Endothelial cell of hepatic sinusoid (primary cell): ENCODE measurements at regions not wholly inside any gene's neighbourhood (a gene's known extent, or its start where the extent isn't known, plus 50 kb on each side); places are given as distances from the start of the nearest gene placed in this dataset.

Experiments used
- in situ Hi-C: cut with HindIII; loops from 2 replicates; pipeline ENCODE4 v1.10.0; 2017; ENCODE audit warnings: low sequenced_read_pairs

DNA sequence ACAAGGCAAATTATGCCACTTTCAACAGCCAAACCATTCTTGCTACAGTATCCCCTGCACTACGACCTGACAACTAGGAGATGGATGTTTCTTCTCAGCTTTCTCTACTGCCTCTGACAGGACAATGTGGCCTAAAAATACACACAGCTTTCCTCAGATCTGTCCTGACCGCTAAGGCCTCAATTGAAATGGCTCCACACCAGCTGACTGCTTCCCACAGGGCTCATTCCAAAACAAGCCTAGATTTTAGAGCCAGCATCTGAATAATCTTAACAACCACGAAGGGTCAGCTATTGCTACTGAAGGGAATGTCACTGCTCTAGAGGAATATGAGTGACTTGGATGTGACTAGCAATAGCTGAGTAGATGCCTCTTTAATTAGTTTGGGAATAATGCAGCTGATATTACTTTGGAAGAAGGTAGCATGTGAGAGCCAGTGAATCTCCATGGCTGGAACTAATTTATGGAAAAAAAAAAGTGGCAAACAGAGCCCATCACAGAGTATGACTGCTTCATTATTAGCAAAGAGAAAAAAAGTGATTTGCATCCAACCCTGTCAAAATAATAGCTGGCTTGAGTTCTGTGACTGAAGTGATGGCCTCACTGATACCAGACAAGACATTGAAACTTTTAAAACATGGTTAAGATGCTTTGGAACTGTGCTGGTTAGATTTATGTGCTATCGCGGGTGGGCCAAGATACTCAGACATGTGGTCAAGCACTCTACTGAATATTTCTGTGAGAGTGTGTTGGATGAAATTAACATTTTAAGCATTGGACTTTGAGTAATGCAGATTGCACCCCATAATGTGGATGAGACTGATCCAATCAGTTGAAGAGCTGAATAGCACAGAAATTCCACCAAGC is 450.2 kb downstream of the NR2F1-AS1 start:
- in situ Hi-C loops = no loop called here

DNA sequence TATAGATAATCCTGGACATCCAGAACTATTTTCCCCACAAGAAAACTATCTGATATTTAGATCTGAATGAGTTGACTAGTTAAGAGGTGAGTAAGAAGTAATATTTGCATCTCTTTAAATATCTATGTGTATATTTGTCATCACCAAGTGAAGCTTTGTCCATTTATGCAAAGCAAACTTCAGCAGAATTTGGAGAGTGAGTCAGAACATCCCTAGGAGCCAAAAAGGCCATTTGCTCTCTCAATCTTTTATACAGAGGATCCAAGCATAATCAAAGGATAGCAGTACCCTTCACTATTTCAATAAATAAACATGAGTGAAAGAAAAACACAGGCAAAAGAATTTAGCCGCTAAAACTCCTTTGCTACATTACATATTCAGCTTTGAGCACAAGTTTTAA is 454.4 kb downstream of the NR2F1-AS1 start:
- in situ Hi-C loops = loop anchor here (5.0 kb wide), 1 partner anchor 96 kb away; no protein-coding TSS in a partner anchor

DNA sequence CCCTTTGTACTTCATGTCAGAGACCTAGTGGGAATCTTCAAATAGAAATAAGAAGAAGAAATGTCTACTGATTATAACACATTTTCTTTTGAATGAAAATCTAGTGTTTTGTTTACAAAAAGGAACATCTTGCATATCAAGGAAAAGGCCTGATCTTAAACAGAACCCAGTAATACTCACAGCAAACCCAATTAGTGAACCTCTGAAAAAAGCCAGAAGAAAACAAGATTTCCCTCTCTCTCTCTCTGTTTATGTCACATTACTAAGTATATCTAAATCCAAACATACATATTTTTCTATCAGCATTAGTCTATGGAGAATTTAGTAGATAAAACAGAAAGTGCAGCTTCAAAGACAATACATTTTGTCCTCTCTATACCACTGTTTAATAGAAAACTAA is 457.9 kb downstream of the NR2F1-AS1 start:
- in situ Hi-C loops = no loop called here

DNA sequence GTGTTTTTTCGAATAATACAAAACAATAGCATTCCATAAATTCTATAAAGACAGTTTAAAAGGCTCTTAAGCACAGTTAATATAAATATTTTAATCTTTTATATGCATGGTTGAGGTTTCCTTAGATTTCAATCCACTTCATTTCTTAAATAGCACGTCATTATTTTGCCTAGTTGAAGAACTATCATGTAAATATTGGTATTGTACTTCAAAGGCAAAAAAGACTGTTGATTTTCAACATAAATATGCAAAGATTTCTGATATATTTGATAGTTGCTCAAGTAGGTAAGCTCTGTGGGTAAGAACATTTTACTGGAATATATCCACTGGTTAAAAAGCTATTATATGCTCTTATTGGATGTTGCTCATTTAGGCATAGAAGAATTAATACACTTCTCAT is 458.6 kb downstream of the NR2F1-AS1 start:
- in situ Hi-C loops = no loop called here

DNA sequence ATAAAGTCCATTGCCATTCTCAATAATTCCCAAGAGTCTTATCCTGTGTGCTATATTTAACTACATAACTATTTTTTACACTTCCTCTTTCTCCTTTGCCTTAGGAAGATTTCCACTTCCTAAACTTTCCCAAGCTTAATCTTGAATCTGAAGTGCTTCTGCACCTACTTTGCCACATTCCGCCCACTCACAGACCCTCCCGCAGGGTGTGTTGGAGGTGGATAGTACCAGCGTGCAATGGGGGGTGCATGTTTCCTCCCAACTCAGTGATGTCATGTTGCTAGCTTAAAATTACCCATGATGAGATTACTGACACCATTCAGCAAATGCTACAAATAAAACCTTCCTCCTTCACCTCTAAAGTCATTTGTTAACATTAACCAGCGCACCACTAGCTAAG is 460.2 kb downstream of the NR2F1-AS1 start:
- in situ Hi-C loops = no loop called here

DNA sequence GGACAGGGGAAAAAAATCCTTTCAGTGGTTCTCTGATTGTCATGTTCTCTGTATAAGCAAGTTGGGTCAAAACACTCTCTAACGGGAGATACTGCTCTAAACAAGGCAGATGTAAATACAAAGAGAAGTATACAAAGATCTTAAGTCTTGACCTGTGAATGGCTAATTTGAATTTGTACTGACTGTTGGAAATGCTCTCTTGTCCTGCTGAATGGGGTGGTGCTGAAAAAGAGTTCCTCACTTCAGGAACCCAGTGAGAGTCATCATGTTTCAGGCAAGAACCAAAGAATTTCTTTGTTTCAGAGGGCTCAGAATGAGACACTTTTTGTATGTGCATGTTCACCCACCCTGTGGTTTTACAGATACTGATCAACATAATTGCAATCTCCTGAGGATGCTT is 461.0 kb downstream of the NR2F1-AS1 start:
- in situ Hi-C loops = no loop called here

DNA sequence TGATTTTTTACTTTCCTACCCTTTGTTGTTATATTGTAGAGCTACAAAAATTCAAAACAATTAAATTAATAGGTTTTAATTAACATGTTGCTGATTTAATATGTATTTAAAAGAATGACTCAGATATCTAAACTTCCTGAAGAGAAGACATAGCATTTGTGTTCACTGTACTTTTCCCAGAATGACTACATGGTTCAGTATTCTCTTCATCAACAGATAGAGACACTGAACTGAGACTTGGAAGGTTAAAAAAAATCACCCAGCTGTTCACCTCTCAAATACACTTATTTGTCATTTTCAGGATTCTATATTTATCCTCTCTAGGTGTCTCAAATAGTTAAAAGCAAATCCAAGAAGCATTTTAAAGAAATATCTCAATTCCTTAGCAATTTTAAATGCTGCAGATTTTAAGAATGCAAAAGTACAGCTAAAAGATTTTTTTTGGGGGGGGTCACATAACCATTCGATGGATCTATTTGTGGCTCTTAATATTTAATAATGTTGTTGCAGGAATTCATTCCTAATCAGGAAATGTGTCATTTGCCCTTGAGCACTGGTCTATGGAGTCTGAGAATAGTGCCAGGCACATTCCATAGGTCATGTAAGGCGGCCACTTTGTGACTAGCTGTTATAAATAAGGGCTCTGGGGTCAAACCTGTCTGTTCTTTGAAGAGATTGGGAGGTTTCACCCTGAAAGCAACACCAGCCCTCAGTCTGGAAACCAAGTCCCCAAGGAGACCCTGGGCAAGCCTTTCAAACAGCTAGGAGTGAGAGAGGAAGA is 463.1 kb downstream of the NR2F1-AS1 start:
- in situ Hi-C loops = no loop called here

DNA sequence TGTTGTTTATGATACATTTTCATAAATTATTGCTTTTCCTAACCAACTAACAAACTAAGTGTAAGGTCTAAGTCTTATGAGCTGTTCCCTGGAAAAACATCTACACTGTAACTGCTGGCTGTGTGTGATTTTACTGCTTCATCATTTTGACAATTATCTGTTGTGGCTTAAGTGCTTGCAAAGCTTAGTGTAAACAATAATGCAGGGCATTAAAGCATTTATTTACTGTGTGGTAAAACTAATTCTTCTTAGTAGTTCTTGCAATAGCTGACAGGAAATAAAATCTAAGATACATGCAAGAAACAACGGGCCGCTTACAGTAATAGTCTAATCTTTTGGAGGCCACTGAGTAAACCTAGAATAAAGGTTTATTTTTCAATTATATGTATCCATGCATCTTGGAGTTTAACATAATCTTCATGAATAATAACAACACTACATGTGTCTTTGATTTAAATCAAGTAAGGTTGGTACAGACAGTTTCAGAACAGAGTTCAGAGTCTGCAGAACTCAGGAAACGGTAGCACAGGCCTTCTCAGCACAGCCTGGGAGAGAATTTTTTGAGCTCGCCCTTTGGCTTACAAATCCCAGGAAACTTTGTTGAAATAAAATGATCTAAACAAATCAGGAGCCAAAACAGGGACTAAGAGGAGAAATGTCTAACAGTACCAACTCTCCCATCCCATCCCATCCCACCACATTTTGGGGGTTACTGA is 473.1 kb downstream of the NR2F1-AS1 start:
- in situ Hi-C loops = no loop called here

DNA sequence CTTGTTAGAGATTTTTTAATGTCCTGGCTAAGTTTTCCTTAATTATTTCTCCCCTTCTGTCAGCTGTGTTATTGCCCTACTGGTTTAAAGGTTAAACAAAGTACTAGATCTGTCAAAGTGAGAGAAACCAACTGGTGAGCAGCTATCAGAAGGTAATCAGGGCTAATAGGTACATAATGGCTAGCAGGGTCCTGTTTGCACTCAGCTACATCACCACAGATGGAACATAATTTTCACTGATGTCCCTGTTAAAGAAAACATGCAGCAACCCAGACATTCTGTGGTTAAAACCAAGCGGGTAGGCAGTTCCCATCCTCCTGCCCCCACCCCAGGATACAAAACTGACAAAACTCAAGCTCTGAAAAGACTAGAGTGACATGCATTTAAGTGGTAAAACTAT is 473.9 kb downstream of the NR2F1-AS1 start:
- in situ Hi-C loops = no loop called here

DNA sequence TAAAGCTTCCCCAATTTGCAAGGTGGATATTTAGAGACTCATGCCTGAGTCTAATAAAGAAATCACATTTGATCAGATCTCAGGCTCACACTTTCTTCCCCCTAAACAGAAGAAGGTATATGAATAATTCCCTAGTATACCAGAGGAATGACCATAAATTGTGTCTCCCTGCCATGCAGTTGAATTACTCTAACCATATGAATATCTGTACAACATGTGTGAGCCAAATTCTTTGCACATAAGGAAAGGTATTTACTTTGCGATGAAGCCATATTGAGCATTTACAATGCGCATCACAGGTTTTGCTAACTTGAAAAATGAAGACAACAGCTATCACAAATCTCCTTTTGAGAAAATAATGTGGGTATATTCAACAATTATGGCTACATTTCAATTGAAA is 479.4 kb downstream of the NR2F1-AS1 start:
- in situ Hi-C loops = no loop called here

DNA sequence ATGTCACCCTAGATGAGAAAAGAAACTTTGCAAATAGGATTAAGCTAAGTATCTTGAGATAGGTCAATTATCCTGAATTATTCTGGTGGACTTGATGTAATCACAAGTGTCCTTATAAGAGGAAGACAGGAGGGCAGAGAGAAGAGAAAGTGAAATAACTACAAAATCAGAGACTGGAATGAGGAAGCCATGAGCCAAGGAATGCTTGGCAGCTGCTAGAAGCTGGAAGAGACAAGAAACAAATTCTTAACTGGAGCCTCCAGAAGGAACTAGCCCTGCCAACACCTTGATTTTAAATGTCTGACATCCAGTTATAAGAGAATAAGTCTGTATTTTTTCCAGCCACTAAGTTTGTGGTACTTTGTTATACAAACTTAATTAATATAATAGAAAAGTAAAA is 480.0 kb downstream of the NR2F1-AS1 start:
- in situ Hi-C loops = no loop called here

DNA sequence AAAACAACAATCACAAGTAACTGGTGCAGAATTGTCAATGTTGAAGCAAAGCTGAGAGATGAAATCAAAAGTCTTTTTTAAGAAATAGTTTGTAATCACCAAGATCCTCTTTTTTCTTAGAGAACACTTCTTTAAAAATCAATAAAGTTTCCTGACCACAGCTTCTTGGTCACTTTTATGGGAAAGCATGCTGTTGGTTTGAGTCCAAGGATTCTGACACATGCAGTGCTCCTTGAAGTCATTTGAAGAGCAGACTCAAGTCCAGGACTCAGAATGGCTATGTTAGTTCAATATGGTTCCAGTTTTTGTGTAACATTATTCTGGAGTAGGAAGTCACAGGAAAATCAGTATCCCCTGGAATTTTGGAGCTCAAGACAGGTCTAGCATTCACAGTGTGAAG is 480.6 kb downstream of the NR2F1-AS1 start:
- in situ Hi-C loops = no loop called here

DNA sequence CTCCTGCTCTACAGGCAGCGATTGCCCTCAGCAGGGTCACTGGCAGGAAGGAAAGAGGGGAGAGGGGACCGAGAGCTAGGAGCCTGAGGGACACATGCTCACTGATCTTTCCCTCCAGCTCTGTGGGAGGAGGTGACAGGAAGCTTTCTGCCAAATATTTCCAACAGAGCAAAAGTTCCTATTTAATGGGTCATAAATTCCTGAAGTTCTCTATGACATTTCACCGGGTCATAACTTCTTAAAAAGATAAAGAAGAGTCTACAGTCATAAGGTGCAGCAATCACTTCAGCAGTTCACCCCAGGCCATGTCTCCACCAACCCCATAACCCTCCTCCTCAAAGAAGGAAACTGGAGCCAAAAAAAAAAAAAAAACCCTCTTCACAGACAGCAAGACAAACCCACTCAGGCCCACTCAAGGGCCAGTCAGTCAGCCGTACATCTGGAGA is 481.1 kb downstream of the NR2F1-AS1 start:
- in situ Hi-C loops = no loop called here

DNA sequence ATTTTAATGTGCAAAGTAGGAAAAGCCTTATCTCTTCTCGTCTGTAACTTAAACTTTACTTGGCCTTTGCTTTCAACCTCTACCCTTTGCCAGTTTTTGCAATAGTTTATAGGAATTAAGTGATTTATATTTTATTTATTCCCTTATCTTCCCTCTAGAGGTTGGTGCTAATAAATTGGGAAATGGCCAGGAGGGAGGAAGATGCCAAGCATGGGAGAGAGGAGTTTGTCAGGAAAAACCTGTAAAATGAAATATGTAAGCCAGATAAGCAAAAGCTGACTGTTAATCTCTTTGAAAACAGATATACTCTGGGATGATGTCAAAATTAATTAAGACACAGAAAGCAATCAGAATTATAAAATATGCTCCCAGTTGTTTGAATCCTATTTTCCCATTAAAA is 484.5 kb downstream of the NR2F1-AS1 start:
- in situ Hi-C loops = no loop called here

DNA sequence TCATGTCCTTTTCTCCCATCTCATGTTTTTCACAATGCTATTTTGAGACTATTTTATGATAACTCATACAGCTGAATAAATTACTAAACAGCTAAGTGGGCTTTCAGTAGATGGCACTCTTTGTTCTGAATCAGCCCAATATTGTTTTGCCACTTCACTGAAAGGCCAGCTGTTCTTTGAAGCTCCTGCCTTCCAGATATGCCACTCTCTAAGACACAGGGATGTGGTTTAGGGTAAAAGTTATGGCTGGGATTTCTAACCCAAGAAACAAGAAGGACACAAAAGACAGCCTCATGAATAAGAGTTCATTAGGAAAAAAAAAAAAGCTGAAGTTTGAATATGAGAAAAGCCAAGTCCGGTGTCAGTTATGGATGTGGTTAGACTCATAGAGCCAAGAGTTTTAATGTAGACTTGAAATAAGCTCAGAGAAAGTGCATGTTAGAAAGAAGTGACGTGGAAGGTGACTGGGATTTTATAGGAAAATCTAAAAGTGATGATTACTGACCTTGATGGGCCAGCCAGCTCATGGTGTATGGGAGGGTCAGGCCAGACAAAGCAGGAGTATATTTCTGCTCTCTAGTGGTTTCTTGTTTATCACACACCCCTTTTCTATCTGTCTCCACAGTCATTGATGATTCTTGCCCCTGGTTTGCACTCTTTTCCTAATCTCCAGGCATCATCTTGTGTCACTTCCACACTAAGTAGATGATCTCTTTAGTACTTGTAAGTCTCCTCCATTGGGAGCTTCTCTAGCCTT is 488.5 kb downstream of the NR2F1-AS1 start:
- in situ Hi-C loops = no loop called here

DNA sequence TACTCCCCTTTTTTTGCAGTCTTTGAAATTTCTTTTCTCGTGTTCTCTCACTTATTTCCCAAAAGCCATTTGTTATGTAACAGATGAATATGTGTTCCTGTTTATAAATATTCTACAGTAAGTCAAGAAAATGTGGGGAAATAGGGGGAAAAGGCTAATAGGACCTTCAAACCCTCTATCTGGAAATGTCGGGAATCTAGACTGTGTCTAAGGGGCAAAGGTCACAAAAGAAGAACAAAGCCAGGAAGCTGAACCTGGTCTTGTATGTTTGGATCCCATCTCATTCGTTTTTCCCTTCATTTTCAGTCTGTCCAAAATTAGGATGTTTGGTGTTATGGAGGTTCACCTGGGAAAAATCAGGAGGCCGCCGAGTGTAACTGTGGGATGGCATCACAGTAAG is 490.3 kb downstream of the NR2F1-AS1 start:
- in situ Hi-C loops = no loop called here

DNA sequence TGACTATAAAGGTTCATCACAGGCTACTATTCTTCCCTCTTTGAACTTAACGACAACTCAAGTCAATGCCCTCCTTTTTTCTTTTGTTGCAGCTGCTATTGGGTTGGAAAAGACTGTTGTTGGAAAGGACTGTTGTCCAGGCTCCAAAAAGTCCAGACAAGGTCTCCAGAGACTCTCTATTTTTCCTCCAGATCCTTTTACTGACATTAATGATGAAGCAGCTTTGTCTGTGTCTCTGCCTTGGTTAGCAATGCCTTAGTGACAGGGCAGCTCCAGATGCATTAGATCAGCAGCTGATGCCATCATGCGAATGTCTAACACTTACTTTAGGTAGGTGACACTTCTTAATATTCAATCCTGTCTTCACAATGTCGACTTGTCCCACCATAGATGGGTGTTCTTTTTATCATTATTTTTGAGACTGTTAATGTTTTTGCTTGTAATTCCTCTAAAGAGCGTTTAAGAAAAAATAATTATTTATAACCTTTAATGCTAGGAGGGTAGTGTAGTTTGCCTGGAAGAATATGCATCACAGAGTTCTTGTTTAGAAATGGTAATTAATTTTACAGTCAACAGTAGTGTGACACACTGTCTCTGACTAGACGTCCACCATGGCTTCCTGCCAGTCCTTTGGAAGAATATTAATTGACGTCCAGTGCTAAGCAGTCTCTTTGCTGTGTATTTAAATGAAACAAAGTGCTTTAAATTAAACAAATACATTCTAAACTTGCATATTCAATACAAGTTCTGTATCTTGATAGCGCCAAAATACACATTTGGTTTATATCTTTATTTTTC is 492.2 kb downstream of the NR2F1-AS1 start:
- in situ Hi-C loops = no loop called here

DNA sequence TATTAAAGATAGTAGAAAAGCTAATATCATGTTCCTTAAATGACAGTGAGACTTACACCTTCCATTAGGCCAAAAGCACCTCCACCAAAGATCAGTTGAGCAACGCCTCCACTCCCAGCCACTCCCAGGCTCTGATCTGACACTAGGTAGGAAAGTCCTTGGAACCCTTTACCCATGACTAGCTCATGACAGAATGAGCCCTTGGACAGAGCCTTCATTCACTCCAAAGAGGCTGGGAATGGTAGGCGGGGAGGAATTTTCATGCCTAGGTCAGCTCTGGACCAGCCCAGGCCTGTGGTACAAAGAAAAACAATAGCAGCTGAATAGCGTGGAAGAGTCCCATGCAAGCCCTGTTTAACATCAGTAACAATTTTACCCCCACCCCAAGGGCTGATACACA is 493.7 kb downstream of the NR2F1-AS1 start:
- in situ Hi-C loops = no loop called here

DNA sequence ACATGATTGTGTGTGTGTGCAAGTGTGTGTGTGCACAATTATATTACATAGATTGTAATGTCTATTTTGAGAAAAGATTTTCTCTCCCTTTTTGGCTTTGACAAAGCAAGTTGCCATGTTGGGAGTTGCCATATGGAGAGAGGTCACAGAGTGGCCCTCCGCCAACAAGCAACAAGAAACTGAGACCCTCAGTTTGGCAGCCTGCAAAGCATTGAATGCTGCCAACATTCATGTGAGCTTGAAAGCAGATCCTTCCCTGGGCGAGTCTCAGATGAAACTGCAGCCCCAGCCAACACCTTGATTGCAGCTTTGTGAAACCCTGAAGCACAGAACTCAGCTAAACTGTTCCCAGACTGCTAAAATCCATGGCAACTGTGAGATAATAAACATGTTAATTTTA is 498.0 kb downstream of the NR2F1-AS1 start:
- in situ Hi-C loops = no loop called here

DNA sequence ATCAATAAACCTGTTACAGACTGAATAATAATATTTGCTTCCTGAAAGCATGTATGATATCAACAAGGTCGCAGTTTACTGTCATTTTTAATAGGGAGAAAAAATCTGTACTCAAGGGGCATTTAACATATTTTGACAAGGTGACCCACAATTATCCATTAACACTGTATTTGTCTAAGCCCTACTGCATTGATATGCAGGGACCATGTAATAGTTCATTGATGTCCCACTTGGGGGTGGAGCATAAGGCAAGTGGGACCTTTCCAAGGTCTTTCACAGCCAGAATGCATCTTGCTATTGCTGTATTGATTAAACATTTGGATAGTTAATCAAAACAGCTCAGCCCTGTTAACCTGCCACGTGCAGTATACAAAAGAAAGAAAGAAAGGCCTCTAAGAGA is 502.0 kb downstream of the NR2F1-AS1 start:
- in situ Hi-C loops = no loop called here
